Calu3 (cell line): ENCODE measurements at regions not wholly inside any gene's neighbourhood (a gene's known extent, or its start where the extent isn't known, plus 50 kb on each side); places are given as distances from the start of the nearest gene placed in this dataset.

Experiments used
- BruUV-seq: library from RNA; stranded (reverse); fragments of 400-500 nt; replicated peaks from 2 replicates; lab custom pipeline; 2021; lab: Mats Ljungman, UMichigan
- CTCF ChIA-PET: fragments of 300-600 bp; sonication (Branson Sonifier 250); formaldehyde crosslinking; loops from one replicate; lab custom pipeline; 2022; ENCODE audit warnings: antibody characterized with exemption; lab: Charles Lee
- DNase-seq: peaks from one replicate; pipeline ENCODE4 v3.0.0; 2022
- H3K27ac Mint-ChIP-seq: one replicate; pipeline ENCODE4 v1.8.0; 2022; ENCODE audit warnings: mixed read lengths; ENCODE audit not compliant: unreplicated experiment
- H3K27me3 Mint-ChIP-seq: one replicate; pipeline ENCODE4 v1.8.0; 2022; ENCODE audit warnings: mixed read lengths; ENCODE audit not compliant: unreplicated experiment
- H3K36me3 Mint-ChIP-seq: one replicate; pipeline ENCODE4 v1.8.0; 2022; ENCODE audit warnings: mild to moderate bottlenecking, moderate library complexity, mixed read lengths; ENCODE audit not compliant: insufficient read depth, unreplicated experiment
- H3K4me1 Mint-ChIP-seq: one replicate; pipeline ENCODE4 v1.8.0; 2022; ENCODE audit warnings: mild to moderate bottlenecking, low read depth, mixed read lengths; ENCODE audit not compliant: unreplicated experiment
- H3K4me3 Mint-ChIP-seq: one replicate; pipeline ENCODE4 v1.8.0; 2022; ENCODE audit warnings: mild to moderate bottlenecking, low read depth, moderate library complexity, mixed read lengths; ENCODE audit not compliant: unreplicated experiment
- H3K9me3 Mint-ChIP-seq: one replicate; pipeline ENCODE4 v1.8.0; 2022; ENCODE audit warnings: low read depth, mixed read lengths; ENCODE audit not compliant: unreplicated experiment
- intact Hi-C: fragments of 100-400 bp; cut with micrococcal nuclease; formaldehyde crosslinking; loops from one replicate; pipeline ENCODE4 v1.10.0; 2022; ENCODE audit not compliant: unreplicated experiment
- TF ChIP-seq, protein P1 (sequence below): fragments of 200-600 bp; IDR thresholded peaks from one replicate; pipeline ENCODE4 v1.8.0; 2022; ENCODE audit warnings: antibody characterized with exemption; ENCODE audit not compliant: unreplicated experiment

DNA sequence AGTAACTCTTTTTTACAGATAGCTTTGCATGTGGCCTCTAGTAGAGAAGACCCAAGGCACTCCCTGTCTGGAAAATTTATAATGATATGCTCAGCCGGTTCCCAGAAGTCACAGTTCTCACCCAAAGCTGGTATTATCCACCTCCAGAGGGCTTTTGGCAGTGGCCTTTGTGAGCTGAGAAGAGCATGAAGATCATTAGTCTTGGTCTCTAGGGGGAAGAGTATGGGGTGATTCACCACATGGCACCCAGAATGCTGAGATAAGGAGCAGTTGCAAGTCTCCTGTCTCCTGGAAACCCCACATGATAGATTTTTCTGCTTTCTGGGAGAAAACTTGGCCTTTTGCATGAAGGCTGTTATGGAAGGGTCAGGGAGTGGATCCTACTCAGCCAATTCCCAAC is 75.4 kb upstream of the PRPS1 start:
- BruUV-seq, result no TSS peak
- H3K27me3 Mint-ChIP-seq, result peaks cover 22% of the 10 kb centered on the region
- CTCF ChIA-PET, result no interaction called here
- no peaks in the 10 kb centered on the region for H3K9me3 Mint-ChIP-seq
- intact Hi-C loops, result no loop called here
- H3K4me1 Mint-ChIP-seq, result no peaks in the 10 kb centered on the region
- H3K27ac Mint-ChIP-seq, result no peak overlapping the region
- TF ChIP-seq, protein P1, sequence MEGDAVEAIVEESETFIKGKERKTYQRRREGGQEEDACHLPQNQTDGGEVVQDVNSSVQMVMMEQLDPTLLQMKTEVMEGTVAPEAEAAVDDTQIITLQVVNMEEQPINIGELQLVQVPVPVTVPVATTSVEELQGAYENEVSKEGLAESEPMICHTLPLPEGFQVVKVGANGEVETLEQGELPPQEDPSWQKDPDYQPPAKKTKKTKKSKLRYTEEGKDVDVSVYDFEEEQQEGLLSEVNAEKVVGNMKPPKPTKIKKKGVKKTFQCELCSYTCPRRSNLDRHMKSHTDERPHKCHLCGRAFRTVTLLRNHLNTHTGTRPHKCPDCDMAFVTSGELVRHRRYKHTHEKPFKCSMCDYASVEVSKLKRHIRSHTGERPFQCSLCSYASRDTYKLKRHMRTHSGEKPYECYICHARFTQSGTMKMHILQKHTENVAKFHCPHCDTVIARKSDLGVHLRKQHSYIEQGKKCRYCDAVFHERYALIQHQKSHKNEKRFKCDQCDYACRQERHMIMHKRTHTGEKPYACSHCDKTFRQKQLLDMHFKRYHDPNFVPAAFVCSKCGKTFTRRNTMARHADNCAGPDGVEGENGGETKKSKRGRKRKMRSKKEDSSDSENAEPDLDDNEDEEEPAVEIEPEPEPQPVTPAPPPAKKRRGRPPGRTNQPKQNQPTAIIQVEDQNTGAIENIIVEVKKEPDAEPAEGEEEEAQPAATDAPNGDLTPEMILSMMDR, result no peak
- H3K36me3 Mint-ChIP-seq, result no peaks in the 10 kb centered on the region
- no peak overlapping the region for H3K4me3 Mint-ChIP-seq
- DNase-seq, result no peak

DNA sequence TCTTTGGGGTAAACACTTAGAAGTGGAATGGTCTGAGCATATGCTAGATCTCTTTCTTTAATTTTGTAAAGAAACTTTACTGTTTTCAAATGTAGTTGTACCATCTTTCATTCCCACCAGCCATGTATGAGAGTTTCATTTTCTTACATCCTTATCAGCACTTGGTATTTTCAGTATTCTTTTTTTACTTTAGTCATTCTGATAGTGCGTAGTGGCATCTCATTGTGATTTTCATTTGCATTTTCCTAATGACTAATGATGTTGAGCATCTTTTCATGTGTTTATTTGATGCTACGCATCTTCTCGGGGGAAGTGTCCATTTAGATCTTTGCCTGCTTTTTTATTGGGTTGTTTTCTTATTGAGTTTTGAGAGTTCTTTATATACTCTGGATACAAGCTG is 71.3 kb upstream of the PRPS1 start:
- Mint-ChIP-seq H3K4me3 (no peak overlapping the region), H3K27me3 (no peaks in the 10 kb centered on the region), H3K4me1 (peaks cover 3% of the 10 kb centered on the region), H3K27ac (no peak overlapping the region), H3K9me3 (no peaks in the 10 kb centered on the region), H3K36me3 (no peaks in the 10 kb centered on the region)
- CTCF ChIA-PET, result no interaction called here
- intact Hi-C loops, result no loop called here
- DNase-seq, result no peak
- TF ChIP-seq, protein P1, result no peak
- no TSS peak for BruUV-seq

DNA sequence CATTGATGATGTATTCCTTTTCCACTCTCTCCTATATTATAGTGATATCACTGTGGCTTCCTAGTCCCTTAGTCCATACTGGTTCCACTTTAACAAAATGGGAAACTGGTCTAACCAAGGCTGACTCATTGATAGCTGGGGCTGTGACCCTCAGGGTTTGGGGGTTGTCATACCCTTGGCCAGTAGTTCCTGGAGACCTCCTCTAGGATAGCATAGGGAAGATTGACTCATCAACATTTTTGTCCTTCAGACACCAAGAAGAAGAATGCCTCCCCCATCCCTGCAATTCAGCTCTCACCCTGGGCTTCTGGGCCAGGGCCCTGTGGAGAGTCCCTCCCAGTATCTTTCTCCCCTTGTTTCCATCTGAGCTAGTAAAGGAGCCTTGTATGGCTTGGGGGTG is 68.8 kb upstream of the PRPS1 start:
- no TSS peak for BruUV-seq
- Mint-ChIP-seq H3K27ac (no peak overlapping the region), H3K9me3 (no peaks in the 10 kb centered on the region), H3K36me3 (no peaks in the 10 kb centered on the region), H3K27me3 (no peaks in the 10 kb centered on the region), H3K4me1 (peaks cover 13% of the 10 kb centered on the region), H3K4me3 (no peak overlapping the region)
- TF ChIP-seq, protein P1, result no peak
- intact Hi-C loops, result no loop called here
- no peak for DNase-seq
- CTCF ChIA-PET, result no interaction called here

DNA sequence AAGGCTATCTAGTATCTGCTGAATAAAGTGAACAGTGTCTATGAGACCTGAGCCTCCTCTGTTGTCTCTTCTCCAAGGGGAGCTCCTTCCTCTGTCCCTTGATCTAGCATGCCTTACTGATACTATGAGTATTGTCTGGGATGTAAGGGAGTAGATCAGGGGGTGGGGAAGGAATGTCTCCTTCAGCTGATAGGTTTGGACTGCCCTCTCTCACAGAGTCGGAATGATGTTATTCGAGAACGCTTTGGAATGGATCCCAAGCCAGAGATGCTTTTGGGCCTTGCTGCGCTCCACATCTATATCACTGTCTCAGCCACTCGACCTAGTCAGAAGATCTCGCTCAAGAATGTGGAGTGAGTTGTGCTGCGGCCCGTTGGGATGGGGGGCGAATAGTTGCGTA is 68.3 kb upstream of the PRPS1 start:
- intact Hi-C loops, result no loop called here
- H3K27me3 Mint-ChIP-seq, result no peaks in the 10 kb centered on the region
- CTCF ChIA-PET, result no interaction called here
- H3K4me3 Mint-ChIP-seq, result no peak overlapping the region
- H3K36me3 Mint-ChIP-seq, result no peaks in the 10 kb centered on the region
- no TSS peak for BruUV-seq
- peaks cover 13% of the 10 kb centered on the region for H3K4me1 Mint-ChIP-seq
- DNase-seq, result no peak
- TF ChIP-seq, protein P1, result no peak
- no peak overlapping the region for H3K27ac Mint-ChIP-seq
- H3K9me3 Mint-ChIP-seq, result no peaks in the 10 kb centered on the region
